Mammary epithelial cell (primary cell): ENCODE measurements at regions not wholly inside any gene's neighbourhood (a gene's known extent, or its start where the extent isn't known, plus 50 kb on each side); places are given as distances from the start of the nearest gene placed in this dataset.

ENCODE experiments used
- EZH2 ChIP-seq: IDR thresholded peaks from 2 replicates; pipeline ENCODE4 v1.6.1; 2012; ENCODE audit warnings: low read length, inconsistent platforms, borderline replicate concordance
- TF ChIP-seq, protein P1 (sequence below), 2 donors: IDR thresholded peaks in 1 of 2; conservative IDR thresholded peaks in 1 of 2; 2 replicates each; pipeline ENCODE4 v1.5.1; 2011 to 2012; ENCODE audit warnings: inconsistent platforms in 2 of 2, low read length in 2 of 2, mild to moderate bottlenecking in 2 of 2, control low read depth in 1 of 2, low read depth in 1 of 2; ENCODE audit not compliant: insufficient read depth in 1 of 2; ENCODE audit errors: extremely low read depth in 1 of 2

DNA sequence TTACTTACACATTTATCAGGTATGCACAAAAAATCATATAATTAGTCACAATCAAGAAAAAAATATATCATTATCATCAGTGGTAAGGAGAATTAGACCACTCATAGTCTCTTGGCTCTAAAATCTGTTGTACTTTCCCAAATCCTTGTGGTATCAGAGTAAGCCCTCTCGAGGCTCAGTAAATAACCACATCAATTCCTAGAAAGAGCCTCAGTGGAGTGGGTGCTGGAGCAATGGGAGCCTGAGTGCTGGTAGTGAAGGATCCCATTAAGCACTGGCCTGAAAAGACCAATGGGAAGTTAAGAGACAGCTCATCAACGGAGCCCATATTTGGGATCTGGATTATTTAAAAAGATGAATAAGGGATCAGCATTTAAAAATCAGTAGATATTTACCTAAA, 130.3 kb upstream of the EFNA5 start:
- TF ChIP-seq, protein P1, sequence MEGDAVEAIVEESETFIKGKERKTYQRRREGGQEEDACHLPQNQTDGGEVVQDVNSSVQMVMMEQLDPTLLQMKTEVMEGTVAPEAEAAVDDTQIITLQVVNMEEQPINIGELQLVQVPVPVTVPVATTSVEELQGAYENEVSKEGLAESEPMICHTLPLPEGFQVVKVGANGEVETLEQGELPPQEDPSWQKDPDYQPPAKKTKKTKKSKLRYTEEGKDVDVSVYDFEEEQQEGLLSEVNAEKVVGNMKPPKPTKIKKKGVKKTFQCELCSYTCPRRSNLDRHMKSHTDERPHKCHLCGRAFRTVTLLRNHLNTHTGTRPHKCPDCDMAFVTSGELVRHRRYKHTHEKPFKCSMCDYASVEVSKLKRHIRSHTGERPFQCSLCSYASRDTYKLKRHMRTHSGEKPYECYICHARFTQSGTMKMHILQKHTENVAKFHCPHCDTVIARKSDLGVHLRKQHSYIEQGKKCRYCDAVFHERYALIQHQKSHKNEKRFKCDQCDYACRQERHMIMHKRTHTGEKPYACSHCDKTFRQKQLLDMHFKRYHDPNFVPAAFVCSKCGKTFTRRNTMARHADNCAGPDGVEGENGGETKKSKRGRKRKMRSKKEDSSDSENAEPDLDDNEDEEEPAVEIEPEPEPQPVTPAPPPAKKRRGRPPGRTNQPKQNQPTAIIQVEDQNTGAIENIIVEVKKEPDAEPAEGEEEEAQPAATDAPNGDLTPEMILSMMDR (conservative IDR thresholded peaks at IDR 0.05 in 1 of 2, IDR thresholded peaks at IDR 0.05 in 1 of 2; ENCODE audit: extremely low read depth in 1 of 2, insufficient read depth in 1 of 2, low read depth in 1 of 2, low read length in 2 of 2): no peak
- no peak for TF ChIP-seq EZH2
